GM19035 (cell line): ENCODE measurements at regions not wholly inside any gene's neighbourhood (a gene's known extent, or its start where the extent isn't known, plus 50 kb on each side); places are given as distances from the start of the nearest gene placed in this dataset.

ENCODE experiments used
- ATAC-seq: cut with Tn5 transposase; IDR thresholded peaks from one replicate; pipeline ENCODE4 v1.9.1; 2021; ENCODE audit not compliant: unreplicated experiment

GRCh38 chr20:24866008-24866407 lies 83.1 kb upstream of the CST7 start:
- ATAC-seq, result no peak

- no peak for ATAC-seq
Measured at GRCh38 chr20:24866742-24867141, 82.3 kb upstream of the CST7 start.

GRCh38 chr20:24867556-24867955 lies 81.5 kb upstream of the CST7 start:
- no peak for ATAC-seq

GRCh38 chr20:24868396-24868927 lies 80.6 kb upstream of the CST7 start:
- no peak for ATAC-seq

- ATAC-seq, result no peak
Measured at GRCh38 chr20:24868959-24869358, 80.1 kb upstream of the CST7 start.

GRCh38 chr20:24870057-24870456 lies 79.0 kb upstream of the CST7 start:
- ATAC-seq, result no peak

- no peak for ATAC-seq
Measured at GRCh38 chr20:24870881-24871280, 78.2 kb upstream of the CST7 start.

GRCh38 chr20:24871480-24872213 lies 77.4 kb upstream of the CST7 start:
- no peak for ATAC-seq

- no peak for ATAC-seq
Measured at GRCh38 chr20:24872291-24873024, 76.6 kb upstream of the CST7 start.

- no peak for ATAC-seq
Measured at GRCh38 chr20:24873025-24873620, 75.9 kb upstream of the CST7 start.

GRCh38 chr20:24875078-24875477 lies 74.0 kb upstream of the CST7 start:
- no peak for ATAC-seq

GRCh38 chr20:24877652-24878051 lies 71.4 kb upstream of the CST7 start:
- no peak for ATAC-seq

GRCh38 chr20:24878657-24879056 lies 70.4 kb upstream of the CST7 start:
- no peak for ATAC-seq

GRCh38 chr20:24879875-24880274 lies 69.2 kb upstream of the CST7 start:
- ATAC-seq, result no peak

GRCh38 chr20:24880356-24880755 lies 68.7 kb upstream of the CST7 start:
- no peak for ATAC-seq

GRCh38 chr20:24890286-24890685 lies 58.8 kb upstream of the CST7 start:
- no peak for ATAC-seq

- ATAC-seq, result no peak
Measured at GRCh38 chr20:24891546-24892393, 57.3 kb upstream of the CST7 start.

GRCh38 chr20:24892522-24892921 lies 56.5 kb upstream of the CST7 start:
- ATAC-seq, result no peak

- ATAC-seq, result no peak
Measured at GRCh38 chr20:24892931-24893330, 56.1 kb upstream of the CST7 start.

GRCh38 chr20:24894488-24894887 lies 54.6 kb upstream of the CST7 start:
- ATAC-seq, result no peak

- ATAC-seq, result no peak
Measured at GRCh38 chr20:24894967-24895366, 54.1 kb upstream of the CST7 start.
